ENCODE measurements at regions not wholly inside any gene's neighbourhood (a gene's known extent, or its start where the extent isn't known, plus 50 kb on each side); places are given as distances from the start of the nearest gene placed in this dataset.

DNA sequence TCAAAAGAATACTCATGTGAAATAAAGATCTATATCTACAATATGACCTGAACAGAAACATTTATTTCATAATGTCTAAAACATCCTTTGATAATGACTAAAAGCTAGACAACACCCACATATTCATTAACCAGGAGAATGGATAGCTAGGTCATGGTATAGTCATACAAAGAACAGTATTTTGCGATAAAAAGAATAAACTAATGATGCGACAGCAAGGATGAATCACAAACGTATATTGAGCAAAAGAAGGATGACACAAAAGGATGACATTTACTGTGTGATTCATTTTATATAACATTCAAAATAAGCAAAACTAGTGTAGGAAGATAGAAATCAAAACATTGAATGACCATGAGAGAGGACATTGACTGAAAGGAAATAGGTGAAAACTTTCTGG is 1233.1 kb downstream of the OTOL1 start:
- 0% methylated on average over 3 of the region's 3 CpGs for WGBS (ENCODE audit: insufficient coverage, low coverage, missing lambda C conversion rate)
- Histone ChIP-seq H2AFZ (ENCODE audit: low read depth, low read length) (no peak overlapping the region), H3K4me1 (replicated peaks in 1 of 2; ENCODE audit: control insufficient read depth in 2 of 2, insufficient read depth in 2 of 2, low read length in 2 of 2) (no peaks in the 10 kb centered on the region), H3K36me3 (ENCODE audit: control insufficient read depth, insufficient read depth, low read length) (no peaks in the 10 kb centered on the region), H4K20me1 (replicated peaks; ENCODE audit: control insufficient read depth, insufficient read depth, low read length) (no peaks in the 10 kb centered on the region), H3K79me2 (ENCODE audit: control insufficient read depth, insufficient read depth, low read length) (no peaks in the 10 kb centered on the region), H3K9ac (ENCODE audit: insufficient read depth in 1 of 2, low read depth in 2 of 2, low read length in 2 of 2) (no peak overlapping the region), H3K27ac (ENCODE audit: extremely low read depth, low read depth, low read length) (no peak overlapping the region), H3K27me3 (ENCODE audit: control insufficient read depth in 2 of 2, insufficient read depth in 2 of 2, low read length in 2 of 2) (no peaks in the 10 kb centered on the region), H3K4me2 (ENCODE audit: insufficient read depth, low read length) (no peak overlapping the region), H3K4me3 (no peak overlapping the region), H3K9me1 (ENCODE audit: control insufficient read depth, insufficient read depth, low read length) (no peaks in the 10 kb centered on the region), H3K9me3 (replicated peaks; ENCODE audit: control insufficient read depth, insufficient read depth, low read depth, low read length) (no peaks in the 10 kb centered on the region)
- in situ Hi-C loops (cut with MboI) (no loop called here), intact Hi-C loops (cut with micrococcal nuclease) (no loop called here)
- no peak for FAIRE-seq
- ATAC-seq = no peak
- no TSS peak for BruUV-seq (replicated peaks)
- DNase-seq (ENCODE audit: extremely low read depth in 1 of 4, low spot score in 3 of 4) = no peak
- POLR2A ChIA-PET = no interaction called here
- CTCF ChIA-PET (ENCODE audit: low intra/inter-chr PET ratio) = no interaction called here
- TF ChIP-seq HDAC6 (IDR thresholded peaks at IDR 0.05; ENCODE audit: low read depth, low read length) = no peak
- no peak for TF ChIP-seq SAFB2 (IDR thresholded peaks at IDR 0.05; ENCODE audit: borderline replicate concordance, low read depth, low read length, severe bottlenecking)
- no peak for TF ChIP-seq KLF6 (CRISPR knock-in tag; IDR thresholded peaks at IDR 0.05; ENCODE audit: borderline replicate concordance)
- TF ChIP-seq NR4A1 (CRISPR knock-in tag; IDR thresholded peaks at IDR 0.05) = no peak
- TF ChIP-seq NR4A1 (tag; IDR thresholded peaks at IDR 0.05) = no peak
- no peak for TF ChIP-seq PTRF (tag; IDR thresholded peaks at IDR 0.05)
- TF ChIP-seq HNRNPLL (IDR thresholded peaks at IDR 0.05; ENCODE audit: low read depth, low read length, poor library complexity, severe bottlenecking) = no peak
- TF ChIP-seq, protein P1, sequence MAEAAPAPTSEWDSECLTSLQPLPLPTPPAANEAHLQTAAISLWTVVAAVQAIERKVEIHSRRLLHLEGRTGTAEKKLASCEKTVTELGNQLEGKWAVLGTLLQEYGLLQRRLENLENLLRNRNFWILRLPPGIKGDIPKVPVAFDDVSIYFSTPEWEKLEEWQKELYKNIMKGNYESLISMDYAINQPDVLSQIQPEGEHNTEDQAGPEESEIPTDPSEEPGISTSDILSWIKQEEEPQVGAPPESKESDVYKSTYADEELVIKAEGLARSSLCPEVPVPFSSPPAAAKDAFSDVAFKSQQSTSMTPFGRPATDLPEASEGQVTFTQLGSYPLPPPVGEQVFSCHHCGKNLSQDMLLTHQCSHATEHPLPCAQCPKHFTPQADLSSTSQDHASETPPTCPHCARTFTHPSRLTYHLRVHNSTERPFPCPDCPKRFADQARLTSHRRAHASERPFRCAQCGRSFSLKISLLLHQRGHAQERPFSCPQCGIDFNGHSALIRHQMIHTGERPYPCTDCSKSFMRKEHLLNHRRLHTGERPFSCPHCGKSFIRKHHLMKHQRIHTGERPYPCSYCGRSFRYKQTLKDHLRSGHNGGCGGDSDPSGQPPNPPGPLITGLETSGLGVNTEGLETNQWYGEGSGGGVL (CRISPR knock-in tag; IDR thresholded peaks at IDR 0.05) = no peak
- no peak for TF ChIP-seq ZFP30 (CRISPR knock-in tag; IDR thresholded peaks at IDR 0.05; ENCODE audit: borderline replicate concordance)
- TF ChIP-seq U2AF1 (optimal IDR thresholded peaks at IDR 0.05; ENCODE audit: low read depth, low read length) = no peak
- TF ChIP-seq ARID2 (IDR thresholded peaks at IDR 0.05) = no peak
- no peak for TF ChIP-seq SMAD3 (CRISPR knock-in tag; conservative IDR thresholded peaks at IDR 0.05)
- TF ChIP-seq, protein P2, sequence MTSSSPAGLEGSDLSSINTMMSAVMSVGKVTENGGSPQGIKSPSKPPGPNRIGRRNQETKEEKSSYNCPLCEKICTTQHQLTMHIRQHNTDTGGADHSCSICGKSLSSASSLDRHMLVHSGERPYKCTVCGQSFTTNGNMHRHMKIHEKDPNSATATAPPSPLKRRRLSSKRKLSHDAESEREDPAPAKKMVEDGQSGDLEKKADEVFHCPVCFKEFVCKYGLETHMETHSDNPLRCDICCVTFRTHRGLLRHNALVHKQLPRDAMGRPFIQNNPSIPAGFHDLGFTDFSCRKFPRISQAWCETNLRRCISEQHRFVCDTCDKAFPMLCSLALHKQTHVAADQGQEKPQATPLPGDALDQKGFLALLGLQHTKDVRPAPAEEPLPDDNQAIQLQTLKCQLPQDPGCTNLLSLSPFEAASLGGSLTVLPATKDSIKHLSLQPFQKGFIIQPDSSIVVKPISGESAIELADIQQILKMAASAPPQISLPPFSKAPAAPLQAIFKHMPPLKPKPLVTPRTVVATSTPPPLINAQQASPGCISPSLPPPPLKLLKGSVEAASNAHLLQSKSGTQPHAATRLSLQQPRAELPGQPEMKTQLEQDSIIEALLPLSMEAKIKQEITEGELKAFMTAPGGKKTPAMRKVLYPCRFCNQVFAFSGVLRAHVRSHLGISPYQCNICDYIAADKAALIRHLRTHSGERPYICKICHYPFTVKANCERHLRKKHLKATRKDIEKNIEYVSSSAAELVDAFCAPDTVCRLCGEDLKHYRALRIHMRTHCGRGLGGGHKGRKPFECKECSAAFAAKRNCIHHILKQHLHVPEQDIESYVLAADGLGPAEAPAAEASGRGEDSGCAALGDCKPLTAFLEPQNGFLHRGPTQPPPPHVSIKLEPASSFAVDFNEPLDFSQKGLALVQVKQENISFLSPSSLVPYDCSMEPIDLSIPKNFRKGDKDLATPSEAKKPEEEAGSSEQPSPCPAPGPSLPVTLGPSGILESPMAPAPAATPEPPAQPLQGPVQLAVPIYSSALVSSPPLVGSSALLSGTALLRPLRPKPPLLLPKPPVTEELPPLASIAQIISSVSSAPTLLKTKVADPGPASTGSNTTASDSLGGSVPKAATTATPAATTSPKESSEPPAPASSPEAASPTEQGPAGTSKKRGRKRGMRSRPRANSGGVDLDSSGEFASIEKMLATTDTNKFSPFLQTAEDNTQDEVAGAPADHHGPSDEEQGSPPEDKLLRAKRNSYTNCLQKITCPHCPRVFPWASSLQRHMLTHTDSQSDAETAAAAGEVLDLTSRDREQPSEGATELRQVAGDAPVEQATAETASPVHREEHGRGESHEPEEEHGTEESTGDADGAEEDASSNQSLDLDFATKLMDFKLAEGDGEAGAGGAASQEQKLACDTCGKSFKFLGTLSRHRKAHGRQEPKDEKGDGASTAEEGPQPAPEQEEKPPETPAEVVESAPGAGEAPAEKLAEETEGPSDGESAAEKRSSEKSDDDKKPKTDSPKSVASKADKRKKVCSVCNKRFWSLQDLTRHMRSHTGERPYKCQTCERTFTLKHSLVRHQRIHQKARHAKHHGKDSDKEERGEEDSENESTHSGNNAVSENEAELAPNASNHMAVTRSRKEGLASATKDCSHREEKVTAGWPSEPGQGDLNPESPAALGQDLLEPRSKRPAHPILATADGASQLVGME (CRISPR knock-in tag; IDR thresholded peaks at IDR 0.05) = no peak
- TF ChIP-seq RBM22 (IDR thresholded peaks at IDR 0.05; ENCODE audit: low read depth, low read length, poor library complexity, severe bottlenecking) = no peak
- no peak for TF ChIP-seq RBFOX2 (IDR thresholded peaks at IDR 0.05; ENCODE audit: low read depth, low read length)
- TF ChIP-seq ZNF445 (CRISPR knock-in tag; IDR thresholded peaks at IDR 0.05; ENCODE audit: low read depth) = no peak
- no peak for TF ChIP-seq ZNF436 (CRISPR knock-in tag; IDR thresholded peaks at IDR 0.05)
